Activated T-cell treated with anti-CD3 and anti-CD28 coated beads, Interleukin-2, amount 50 U/mL, for 48 hours (primary cell): ENCODE measurements at regions not wholly inside any gene's neighbourhood (a gene's known extent, or its start where the extent isn't known, plus 50 kb on each side); places are given as distances from the start of the nearest gene placed in this dataset.

Source experiments
- DNase-seq, 2 experiments: peaks; one replicate each; pipeline ENCODE4 v3.0.0-alpha.2; 2020

GRCh38 chr6:21524201-21524600 is 69.3 kb upstream of the SOX4 start:
- no peak for DNase-seq

DNA sequence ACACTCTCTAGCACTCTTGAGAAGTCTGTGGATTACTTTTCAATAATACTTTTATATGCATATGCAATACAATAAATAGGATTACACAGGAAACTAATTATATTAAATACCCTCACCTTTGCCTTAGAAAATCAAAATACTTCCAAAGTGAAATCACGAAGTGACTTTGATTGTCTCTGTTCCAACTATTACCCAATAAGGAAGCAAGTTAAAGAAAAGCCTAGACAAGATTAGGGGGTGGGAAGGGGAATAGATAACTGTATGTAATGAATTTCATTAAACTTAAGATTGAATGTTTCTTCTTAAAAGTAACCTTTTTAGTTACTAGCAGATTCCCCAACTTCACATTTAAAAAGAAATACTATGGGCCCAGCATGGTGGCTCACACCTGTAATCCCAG is 66.6 kb upstream of the SOX4 start:
- DNase-seq, result no peak

DNA sequence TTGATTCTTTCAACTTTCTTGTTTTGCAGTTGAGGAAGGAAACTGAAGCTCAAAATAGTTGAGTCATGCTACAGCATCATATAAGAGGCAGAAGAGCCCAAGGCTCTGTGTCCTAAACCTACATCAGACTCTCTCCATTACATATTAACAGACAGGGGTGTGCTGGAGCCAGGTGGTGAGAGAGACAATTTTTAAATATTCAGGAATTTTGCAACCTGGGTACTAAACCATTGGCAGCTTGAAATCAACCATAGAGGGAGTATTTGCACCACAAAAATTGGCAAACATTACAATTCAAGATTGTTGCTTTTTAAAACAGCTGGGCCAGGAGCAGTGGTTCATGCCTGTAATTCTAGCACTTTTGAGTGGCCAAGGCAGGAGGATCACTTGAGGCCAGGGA is 65.8 kb upstream of the SOX4 start:
- DNase-seq, result no peak

DNA sequence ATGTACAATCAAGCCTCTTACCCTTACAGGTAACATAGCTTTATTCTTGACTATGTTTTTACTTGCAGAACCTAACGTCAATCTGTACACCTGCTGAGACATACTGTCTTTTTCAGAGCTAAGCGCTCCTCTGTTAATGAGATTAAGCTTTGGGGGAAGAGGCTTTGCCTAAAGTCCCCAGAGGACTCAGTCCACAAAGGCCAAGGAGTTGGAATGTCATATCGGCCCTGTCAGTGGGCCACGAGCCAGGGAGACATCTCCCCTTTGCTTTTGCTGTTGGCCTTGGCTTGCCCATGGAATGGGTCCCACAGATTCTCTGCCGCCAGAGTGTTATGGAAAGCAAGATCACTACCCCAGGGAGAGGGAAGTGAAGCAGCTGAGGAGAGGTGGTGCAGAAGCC is 64.1 kb upstream of the SOX4 start:
- DNase-seq, result no peak

- no peak for DNase-seq
Measured at GRCh38 chr6:21531393-21531792, 62.2 kb upstream of the SOX4 start.

DNA sequence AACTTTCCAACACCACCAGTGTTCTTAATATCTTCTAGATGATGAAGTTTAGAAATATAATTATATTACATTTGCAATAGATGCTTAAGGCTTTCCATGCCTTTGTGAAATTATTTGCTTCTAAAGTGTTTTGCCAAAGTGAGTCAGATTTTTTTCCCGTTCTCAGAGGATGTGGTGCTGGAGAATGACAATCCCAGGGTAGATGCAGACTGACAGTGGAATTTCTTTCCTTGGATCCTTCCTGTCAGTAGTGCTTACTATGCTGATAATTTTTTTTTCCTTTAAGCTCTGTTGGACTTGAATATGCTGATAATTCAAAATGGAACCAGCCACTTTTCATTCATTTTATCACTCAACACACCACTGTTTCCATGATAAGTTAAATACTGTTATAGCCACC is 59.9 kb upstream of the SOX4 start:
- DNase-seq, result no peak

GRCh38 chr6:21536280-21536766 is 57.2 kb upstream of the SOX4 start:
- no peak for DNase-seq

GRCh38 chr6:21537637-21538036 is 55.9 kb upstream of the SOX4 start:
- DNase-seq, result no peak

DNA sequence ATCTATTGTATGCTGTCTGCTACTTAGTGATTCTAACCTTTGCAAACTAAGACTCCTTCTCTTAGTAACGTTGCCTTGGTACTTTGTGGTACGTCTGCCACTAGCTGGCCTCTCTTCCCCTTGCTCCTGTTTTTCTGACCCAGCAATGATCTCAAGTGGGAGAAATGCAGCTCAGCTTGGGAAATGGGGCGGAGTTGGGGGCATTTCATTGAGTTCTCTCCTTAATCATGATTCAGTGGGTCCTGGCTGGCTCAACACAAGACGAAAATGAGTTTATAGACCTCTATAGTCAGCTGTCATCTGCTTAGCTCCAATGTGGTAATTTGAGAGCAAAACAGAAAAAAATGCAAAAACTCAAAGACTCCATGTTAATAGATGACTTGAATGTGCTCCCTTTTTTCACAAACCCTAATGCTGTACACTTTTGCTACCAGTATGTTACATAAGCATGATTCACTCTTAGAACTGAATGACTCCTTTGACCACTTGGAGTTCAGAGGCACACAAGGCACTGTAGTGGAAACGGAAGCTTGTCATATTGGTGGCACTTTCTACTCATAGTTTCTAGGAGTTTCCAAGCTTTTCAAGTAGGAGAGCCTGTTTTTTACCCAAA is 55.3 kb upstream of the SOX4 start:
- no peak for DNase-seq

GRCh38 chr6:21539621-21540100 is 53.9 kb upstream of the SOX4 start:
- no peak for DNase-seq
